ENCODE measurements at regions not wholly inside any gene's neighbourhood (a gene's known extent, or its start where the extent isn't known, plus 50 kb on each side); places are given as distances from the start of the nearest gene placed in this dataset.

- ChIA-PET POLR2A (no interaction called here), CTCF (no interaction called here)
- 5% methylated on average over 2 of the region's 4 CpGs for WGBS (ENCODE audit: low lambda C conversion rate)
- H2AFZ ChIP-seq (ENCODE audit: low read depth), result no peak overlapping the region
- no peaks in the 10 kb centered on the region for H3K9me3 ChIP-seq
- H4K20me1 ChIP-seq (ENCODE audit: insufficient read depth), result no peaks in the 10 kb centered on the region
- H3F3A ChIP-seq (replicated peaks; ENCODE audit: insufficient read depth), result no peaks in the 10 kb centered on the region
- H3K4me3 ChIP-seq (ENCODE audit: low read depth in 2 of 2, low read length in 1 of 2), result no peak overlapping the region; a peak in 1 of 4 replicates
- peaks cover 9% of the 10 kb centered on the region; the same call in 1 of the 2 replicates for H3K27me3 ChIP-seq (ENCODE audit: insufficient read depth)
- no peak overlapping the region for H3K9ac ChIP-seq
- DNase-seq, result no peak
- H3K4me1 ChIP-seq (ENCODE audit: control insufficient read depth in 1 of 2, insufficient read depth in 2 of 2, low read depth in 1 of 2, low read length in 1 of 2), result no peaks in the 10 kb centered on the region
- H3K27ac ChIP-seq (ENCODE audit: low read depth in 2 of 2, low read length in 1 of 2), result no peak overlapping the region
- no peaks in the 10 kb centered on the region for H3K79me2 ChIP-seq (ENCODE audit: insufficient read depth)
- no peak overlapping the region for H3K4me2 ChIP-seq
- TF ChIP-seq, protein P1, sequence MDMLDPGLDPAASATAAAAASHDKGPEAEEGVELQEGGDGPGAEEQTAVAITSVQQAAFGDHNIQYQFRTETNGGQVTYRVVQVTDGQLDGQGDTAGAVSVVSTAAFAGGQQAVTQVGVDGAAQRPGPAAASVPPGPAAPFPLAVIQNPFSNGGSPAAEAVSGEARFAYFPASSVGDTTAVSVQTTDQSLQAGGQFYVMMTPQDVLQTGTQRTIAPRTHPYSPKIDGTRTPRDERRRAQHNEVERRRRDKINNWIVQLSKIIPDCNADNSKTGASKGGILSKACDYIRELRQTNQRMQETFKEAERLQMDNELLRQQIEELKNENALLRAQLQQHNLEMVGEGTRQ (IDR thresholded peaks at IDR 0.05; ENCODE audit: borderline replicate concordance, low read depth, low read length), result no peak
- TF ChIP-seq YY1 (IDR thresholded peaks at IDR 0.05; ENCODE audit: low read depth) (no peak), RAD21 (IDR thresholded peaks at IDR 0.05; ENCODE audit: low read length) (peak; percentile 13; the same call in 1 of the 2 replicates), SMC3 (IDR thresholded peaks at IDR 0.05; ENCODE audit: low read depth, low read length) (no peak)
- TF ChIP-seq, protein P2, sequence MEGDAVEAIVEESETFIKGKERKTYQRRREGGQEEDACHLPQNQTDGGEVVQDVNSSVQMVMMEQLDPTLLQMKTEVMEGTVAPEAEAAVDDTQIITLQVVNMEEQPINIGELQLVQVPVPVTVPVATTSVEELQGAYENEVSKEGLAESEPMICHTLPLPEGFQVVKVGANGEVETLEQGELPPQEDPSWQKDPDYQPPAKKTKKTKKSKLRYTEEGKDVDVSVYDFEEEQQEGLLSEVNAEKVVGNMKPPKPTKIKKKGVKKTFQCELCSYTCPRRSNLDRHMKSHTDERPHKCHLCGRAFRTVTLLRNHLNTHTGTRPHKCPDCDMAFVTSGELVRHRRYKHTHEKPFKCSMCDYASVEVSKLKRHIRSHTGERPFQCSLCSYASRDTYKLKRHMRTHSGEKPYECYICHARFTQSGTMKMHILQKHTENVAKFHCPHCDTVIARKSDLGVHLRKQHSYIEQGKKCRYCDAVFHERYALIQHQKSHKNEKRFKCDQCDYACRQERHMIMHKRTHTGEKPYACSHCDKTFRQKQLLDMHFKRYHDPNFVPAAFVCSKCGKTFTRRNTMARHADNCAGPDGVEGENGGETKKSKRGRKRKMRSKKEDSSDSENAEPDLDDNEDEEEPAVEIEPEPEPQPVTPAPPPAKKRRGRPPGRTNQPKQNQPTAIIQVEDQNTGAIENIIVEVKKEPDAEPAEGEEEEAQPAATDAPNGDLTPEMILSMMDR (IDR thresholded peaks at IDR 0.05), result peak; percentile 23; the same call in 1 of the 2 replicates
- no peaks in the 10 kb centered on the region for H3K9me2 ChIP-seq
- no peaks in the 10 kb centered on the region for H3K36me3 ChIP-seq (replicated peaks in 1 of 2; ENCODE audit: control insufficient read depth in 1 of 2, insufficient read depth in 2 of 2, low read length in 1 of 2)
Observed at GRCh38 chr4:69025191-69025998, 70.9 kb upstream of the UGT2B7 start.

- Histone ChIP-seq H3K4me2 (no peak overlapping the region), H3K79me2 (ENCODE audit: insufficient read depth) (no peaks in the 10 kb centered on the region), H3K36me3 (replicated peaks in 1 of 2; ENCODE audit: control insufficient read depth in 1 of 2, insufficient read depth in 2 of 2, low read length in 1 of 2) (no peaks in the 10 kb centered on the region), H3K4me3 (ENCODE audit: low read depth in 2 of 2, low read length in 1 of 2) (no peak overlapping the region), H3K4me1 (ENCODE audit: control insufficient read depth in 1 of 2, insufficient read depth in 2 of 2, low read depth in 1 of 2, low read length in 1 of 2) (no peaks in the 10 kb centered on the region), H3K27me3 (ENCODE audit: insufficient read depth) (peaks cover 9% of the 10 kb centered on the region; the same call in 1 of the 2 replicates), H3F3A (replicated peaks; ENCODE audit: insufficient read depth) (no peaks in the 10 kb centered on the region), H3K9me3 (no peaks in the 10 kb centered on the region), H3K9me2 (no peaks in the 10 kb centered on the region), H2AFZ (ENCODE audit: low read depth) (no peak overlapping the region), H3K27ac (ENCODE audit: low read depth in 2 of 2, low read length in 1 of 2) (no peak overlapping the region), H3K9ac (no peak overlapping the region), H4K20me1 (ENCODE audit: insufficient read depth) (no peaks in the 10 kb centered on the region)
- ChIA-PET CTCF (no interaction called here), POLR2A (no interaction called here)
- no peak for TF ChIP-seq ZBTB33 (IDR thresholded peaks at IDR 0.05; ENCODE audit: borderline replicate concordance, low read depth)
- no peak for DNase-seq
Observed at GRCh38 chr4:69025999-69026387, 70.3 kb upstream of the UGT2B7 start.

Measured in SK-N-SH (cell line).